ENCODE measurements at regions not wholly inside any gene's neighbourhood (a gene's known extent, or its start where the extent isn't known, plus 50 kb on each side); places are given as distances from the start of the nearest gene placed in this dataset.

GRCh38 chr3:159257954-159258353, 456.1 kb downstream of the MFSD1 start (continued):
- no peak for TF ChIP-seq ZNF645 (tag by site-specific recombination; IDR thresholded peaks at IDR 0.05)

- POLR2A ChIA-PET = no interaction called here
- CTCF ChIA-PET = interaction anchor here (0.7 to 6.4 kb wide), 10 partner anchors 8 to 747 kb away, joined by 3 to 82 read pairs (median 8); no protein-coding TSS in a partner anchor
- no peak for TF ChIP-seq ZBTB21 (tag by site-specific recombination; IDR thresholded peaks at IDR 0.05)
- no peak for TF ChIP-seq ZNF138 (tag by site-specific recombination; IDR thresholded peaks at IDR 0.05; ENCODE audit: borderline replicate concordance)
- no peak for TF ChIP-seq ZNF148 (tag by site-specific recombination; IDR thresholded peaks at IDR 0.05; ENCODE audit: borderline replicate concordance)
- TF ChIP-seq ZEB2 (tag by site-specific recombination; IDR thresholded peaks at IDR 0.05) = no peak
- TF ChIP-seq ZNF639 (tag by site-specific recombination; IDR thresholded peaks at IDR 0.05) = no peak
- no peak for TF ChIP-seq ZSCAN23 (tag by site-specific recombination; IDR thresholded peaks at IDR 0.05)
- TF ChIP-seq ZNF394 (tag by site-specific recombination; IDR thresholded peaks at IDR 0.05; ENCODE audit: borderline replicate concordance) = no peak
- TF ChIP-seq ZNF114 (tag by site-specific recombination; IDR thresholded peaks at IDR 0.05) = no peak
- TF ChIP-seq ZNF433 (tag by site-specific recombination; IDR thresholded peaks at IDR 0.05; ENCODE audit: low read depth) = no peak
- no peak for TF ChIP-seq TRIM28 (IDR thresholded peaks at IDR 0.05; ENCODE audit: borderline replicate concordance, low read length)
- TF ChIP-seq PRDM4 (tag by site-specific recombination; IDR thresholded peaks at IDR 0.05) = no peak
- TF ChIP-seq ZBTB20 (tag by site-specific recombination; IDR thresholded peaks at IDR 0.05) = no peak
- no peak for TF ChIP-seq ZSCAN30 (tag by site-specific recombination; IDR thresholded peaks at IDR 0.05)
- no peak for TF ChIP-seq PATZ1 (tag by site-specific recombination; IDR thresholded peaks at IDR 0.05)
- Histone ChIP-seq H3K4me1 (ENCODE audit: control insufficient read depth, insufficient read depth, low read length) (no peaks in the 10 kb centered on the region), H3K27ac (ENCODE audit: extremely low read depth, low read depth, low read length) (no peak overlapping the region), H3K36me3 (ENCODE audit: control insufficient read depth in 2 of 2, insufficient read depth in 1 of 2, low read length in 2 of 2) (no peaks in the 10 kb centered on the region), H3K4me3 (ENCODE audit: low read depth, low read length) (no peak overlapping the region), H3K9me3 (ENCODE audit: control insufficient read depth, insufficient read depth, low read depth, low read length) (no peaks in the 10 kb centered on the region)
These were observed 457.1 kb downstream of the MFSD1 start for GRCh38 chr3:159258934-159259333.

All from HEK293 (cell line).